ENCODE measurements at regions not wholly inside any gene's neighbourhood (a gene's known extent, or its start where the extent isn't known, plus 50 kb on each side); places are given as distances from the start of the nearest gene placed in this dataset.

DNA sequence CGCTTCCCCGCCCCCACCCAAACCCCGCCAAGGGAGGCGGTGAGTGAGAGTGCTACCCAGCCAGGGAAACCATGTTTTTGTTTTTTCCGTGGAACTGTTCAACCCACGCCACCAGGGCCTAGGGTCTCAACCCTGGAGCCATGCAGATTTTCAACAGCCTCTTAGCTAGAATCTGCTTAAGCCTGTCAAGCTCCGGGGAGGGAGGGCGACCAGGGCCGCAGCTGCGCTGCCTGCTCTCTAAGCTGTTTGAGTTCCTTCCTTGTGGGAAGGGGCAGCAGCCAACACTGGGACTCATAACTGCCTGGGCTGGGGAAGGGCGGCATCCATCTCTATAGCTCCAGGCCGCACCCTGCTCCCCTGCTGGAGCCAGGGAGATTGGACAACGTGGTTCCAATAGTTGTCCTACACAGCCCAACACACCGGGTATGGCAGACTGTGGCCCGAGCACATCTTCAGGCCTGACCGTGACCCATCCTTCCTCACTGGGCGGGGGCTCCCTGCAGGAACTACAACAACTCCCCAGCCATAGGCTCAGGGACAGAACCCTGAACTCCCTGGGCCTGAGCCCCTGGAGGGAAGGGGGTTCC lies 1065.7 kb upstream of the MANEA start:
- TF ChIP-seq, protein P1, sequence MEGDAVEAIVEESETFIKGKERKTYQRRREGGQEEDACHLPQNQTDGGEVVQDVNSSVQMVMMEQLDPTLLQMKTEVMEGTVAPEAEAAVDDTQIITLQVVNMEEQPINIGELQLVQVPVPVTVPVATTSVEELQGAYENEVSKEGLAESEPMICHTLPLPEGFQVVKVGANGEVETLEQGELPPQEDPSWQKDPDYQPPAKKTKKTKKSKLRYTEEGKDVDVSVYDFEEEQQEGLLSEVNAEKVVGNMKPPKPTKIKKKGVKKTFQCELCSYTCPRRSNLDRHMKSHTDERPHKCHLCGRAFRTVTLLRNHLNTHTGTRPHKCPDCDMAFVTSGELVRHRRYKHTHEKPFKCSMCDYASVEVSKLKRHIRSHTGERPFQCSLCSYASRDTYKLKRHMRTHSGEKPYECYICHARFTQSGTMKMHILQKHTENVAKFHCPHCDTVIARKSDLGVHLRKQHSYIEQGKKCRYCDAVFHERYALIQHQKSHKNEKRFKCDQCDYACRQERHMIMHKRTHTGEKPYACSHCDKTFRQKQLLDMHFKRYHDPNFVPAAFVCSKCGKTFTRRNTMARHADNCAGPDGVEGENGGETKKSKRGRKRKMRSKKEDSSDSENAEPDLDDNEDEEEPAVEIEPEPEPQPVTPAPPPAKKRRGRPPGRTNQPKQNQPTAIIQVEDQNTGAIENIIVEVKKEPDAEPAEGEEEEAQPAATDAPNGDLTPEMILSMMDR (IDR thresholded peaks at IDR 0.05 in 4 of 5, conservative IDR thresholded peaks at IDR 0.05 in 1 of 5), result no peak
- TF ChIP-seq POLR2A (IDR thresholded peaks at IDR 0.05), result no peak

Measured in gastrocnemius medialis (tissue), 4 donors.